Lung (tissue), 11 donors: ENCODE measurements at regions not wholly inside any gene's neighbourhood (a gene's known extent, or its start where the extent isn't known, plus 50 kb on each side); places are given as distances from the start of the nearest gene placed in this dataset.

Source experiments
- ATAC-seq: fragments of 200-7000 bp; cut with Tn5 transposase; one replicate; pipeline ENCODE4 v1.9.1; 2020; ENCODE audit warnings: moderate number of reproducible peaks; ENCODE audit not compliant: insufficient read depth, low FRiP score
- DNase-seq, 3 donors: peaks; one replicate each; pipeline ENCODE4 v3.0.0-alpha.2; 2013 to 2017
- H3K27ac ChIP-seq, 2 donors: one replicate each; pipeline ENCODE4 v1.5.1; 2013; ENCODE audit warnings: mild to moderate bottlenecking in 2 of 2, moderate library complexity in 2 of 2, control low read depth in 1 of 2, inconsistent platforms in 1 of 2, low read depth in 1 of 2, low read length in 1 of 2
- H3K27me3 ChIP-seq, 3 donors: one replicate each; pipeline ENCODE4 v1.5.1; 2013; ENCODE audit warnings: low read length in 2 of 3; ENCODE audit not compliant: control insufficient read depth in 3 of 3, insufficient read depth in 3 of 3
- H3K36me3 ChIP-seq, 4 donors: one replicate each; pipeline ENCODE4 v1.5.1; 2013; ENCODE audit warnings: low read length in 4 of 4, mild to moderate bottlenecking in 1 of 4, moderate library complexity in 1 of 4; ENCODE audit not compliant: control insufficient read depth in 4 of 4, insufficient read depth in 4 of 4
- H3K4me1 ChIP-seq, 5 donors: one replicate each; pipeline ENCODE4 v1.5.1; 2013; ENCODE audit warnings: low read length in 5 of 5, mild to moderate bottlenecking in 2 of 5, moderate library complexity in 1 of 5; ENCODE audit not compliant: control insufficient read depth in 5 of 5, insufficient read depth in 5 of 5
- H3K4me3 ChIP-seq: one replicate; pipeline ENCODE4 v1.5.1; 2013; ENCODE audit warnings: mild to moderate bottlenecking, control low read depth, moderate library complexity
- H3K9ac ChIP-seq, 2 donors: one replicate each; pipeline ENCODE4 v1.5.1; 2013; ENCODE audit warnings: low read length in 2 of 2, control low read depth in 1 of 2; ENCODE audit not compliant: insufficient read depth in 1 of 2
- H3K9me3 ChIP-seq, 4 donors: one replicate each; pipeline ENCODE4 v1.5.1; 2013; ENCODE audit warnings: low read length in 3 of 4, mild to moderate bottlenecking in 1 of 4, moderate library complexity in 1 of 4; ENCODE audit not compliant: control insufficient read depth in 4 of 4, insufficient read depth in 3 of 4
- WGBS, 2 donors: extraction: QIAGEN DNeasy Blood & Tissue Kit; methylation state at CpG; one replicate each; pipeline ENCODE4 v1.1.7; 2013; 5-methylcytosine and 5-hydroxymethylcytosine counted together
- TF ChIP-seq, protein P1 (sequence below): IDR thresholded peaks from 2 replicates; pipeline ENCODE4 v1.5.1; 2012; ENCODE audit warnings: mild to moderate bottlenecking; ENCODE audit errors: control extremely low read depth, extremely low read depth
- donor health status: control.
- donor health status: control.
- donor health status: Bipolar disorder and iron deficiency.
- donor health status: healthy.
- donor health status: DM: yes; HTN: yes; CAD: no.

DNA sequence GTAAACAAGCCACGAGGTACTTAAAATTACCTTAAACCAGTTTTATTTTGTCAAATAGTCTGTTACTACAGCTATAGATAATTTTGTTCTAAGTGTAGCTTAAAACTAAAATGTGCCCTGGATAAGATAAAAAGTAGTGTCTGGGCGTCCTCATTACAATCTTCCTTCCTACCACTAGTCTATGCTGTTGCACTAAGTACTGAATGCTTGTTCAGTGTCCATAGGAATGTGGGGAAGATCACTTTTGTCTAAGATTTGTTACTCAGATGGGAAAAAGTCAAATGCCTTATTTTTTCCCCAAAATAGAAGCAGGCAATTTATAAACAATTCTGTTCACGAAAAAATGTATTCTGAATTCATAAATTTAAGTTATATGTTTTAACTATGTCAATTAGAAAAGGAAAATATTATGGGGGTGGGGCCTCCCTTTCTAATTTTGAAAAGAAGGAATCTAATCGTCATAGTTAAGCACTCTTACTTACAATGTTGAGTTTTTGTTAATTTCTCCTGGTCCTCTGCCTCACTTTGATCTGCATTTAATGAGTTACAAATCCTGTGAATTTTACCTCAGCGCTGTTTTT, 140.4 kb upstream of the VRK2 start:
- Histone ChIP-seq H3K27me3 (no peaks in the 10 kb centered on the region), H3K4me1 (peaks cover 0 to 5% (median 0%) of the 10 kb centered on the region in 5 donors), H3K27ac (no peak overlapping the region), H3K36me3 (no peaks in the 10 kb centered on the region), H3K9me3 (no peaks in the 10 kb centered on the region), H3K9ac (no peak overlapping the region), H3K4me3 (no peak overlapping the region)
- ATAC-seq, result peak; percentile 82
- TF ChIP-seq, protein P1, sequence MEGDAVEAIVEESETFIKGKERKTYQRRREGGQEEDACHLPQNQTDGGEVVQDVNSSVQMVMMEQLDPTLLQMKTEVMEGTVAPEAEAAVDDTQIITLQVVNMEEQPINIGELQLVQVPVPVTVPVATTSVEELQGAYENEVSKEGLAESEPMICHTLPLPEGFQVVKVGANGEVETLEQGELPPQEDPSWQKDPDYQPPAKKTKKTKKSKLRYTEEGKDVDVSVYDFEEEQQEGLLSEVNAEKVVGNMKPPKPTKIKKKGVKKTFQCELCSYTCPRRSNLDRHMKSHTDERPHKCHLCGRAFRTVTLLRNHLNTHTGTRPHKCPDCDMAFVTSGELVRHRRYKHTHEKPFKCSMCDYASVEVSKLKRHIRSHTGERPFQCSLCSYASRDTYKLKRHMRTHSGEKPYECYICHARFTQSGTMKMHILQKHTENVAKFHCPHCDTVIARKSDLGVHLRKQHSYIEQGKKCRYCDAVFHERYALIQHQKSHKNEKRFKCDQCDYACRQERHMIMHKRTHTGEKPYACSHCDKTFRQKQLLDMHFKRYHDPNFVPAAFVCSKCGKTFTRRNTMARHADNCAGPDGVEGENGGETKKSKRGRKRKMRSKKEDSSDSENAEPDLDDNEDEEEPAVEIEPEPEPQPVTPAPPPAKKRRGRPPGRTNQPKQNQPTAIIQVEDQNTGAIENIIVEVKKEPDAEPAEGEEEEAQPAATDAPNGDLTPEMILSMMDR, result peak; percentile 65
- 32 to 33% methylated on average over 5 of the region's 5 CpGs for WGBS, 2 donors
- peak in 2 of 3 donors; percentile 62 to 69 for DNase-seq

DNA sequence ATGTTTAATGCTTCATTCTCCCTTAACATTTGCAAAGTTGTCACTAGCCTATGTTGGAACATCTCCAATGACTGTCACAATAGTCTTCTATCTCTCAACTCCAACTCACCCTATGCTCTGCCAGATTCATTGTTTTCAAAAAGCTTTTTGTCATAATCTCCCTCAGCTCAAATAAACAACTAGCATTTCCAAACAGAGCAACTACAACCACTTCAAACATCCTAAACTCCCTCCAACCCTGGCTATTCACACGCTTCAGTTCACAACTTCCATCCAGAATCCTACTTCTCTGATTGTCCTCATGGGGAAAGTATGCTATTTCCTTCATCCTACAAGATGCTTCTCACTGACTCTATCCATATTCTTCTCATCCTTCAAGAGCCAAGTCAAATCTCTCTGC, 139.2 kb upstream of the VRK2 start:
- ATAC-seq (no peak), DNase-seq (peak in 1 of 3 donors; percentile 24)
- WGBS, 2 donors, result 72% methylated on average over 1 of the region's 1 CpG

DNA sequence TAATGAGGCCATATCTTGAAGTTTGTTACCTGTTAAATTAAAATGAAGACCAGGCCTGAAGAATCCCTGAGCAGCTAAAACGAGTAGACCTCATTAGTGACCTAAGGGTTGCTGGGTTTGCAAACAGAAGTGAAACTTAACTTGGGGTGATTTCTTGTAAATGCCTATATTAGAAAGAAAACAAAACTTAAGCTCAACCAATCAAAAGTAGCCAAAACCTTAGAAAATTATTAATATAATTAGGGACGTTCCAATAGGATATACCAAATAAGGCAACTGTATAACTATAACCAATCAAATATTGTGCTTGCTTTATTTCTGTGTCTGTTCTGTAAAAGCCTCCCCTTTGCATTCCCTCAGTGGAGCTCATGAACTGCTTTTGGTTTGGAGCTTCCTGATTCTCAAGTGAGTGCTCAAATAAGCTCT, 137.9 kb upstream of the VRK2 start:
- H3K36me3 ChIP-seq, result no peaks in the 10 kb centered on the region
- H3K9ac ChIP-seq, result no peak overlapping the region
- ATAC-seq (no peak), DNase-seq (no peak)
- H3K4me1 ChIP-seq, result peaks cover 0 to 5% (median 0%) of the 10 kb centered on the region in 5 donors
- no peaks in the 10 kb centered on the region for H3K9me3 ChIP-seq
- H3K27ac ChIP-seq, result no peak overlapping the region
- 33 to 38% methylated on average over 2 of the region's 2 CpGs for WGBS, 2 donors
- no peaks in the 10 kb centered on the region for H3K27me3 ChIP-seq
- H3K4me3 ChIP-seq, result no peak overlapping the region
- TF ChIP-seq, protein P1, result no peak

More for the DNA sequence above, 139.2 kb upstream of the VRK2 start:
- Histone ChIP-seq H3K4me1 (peaks cover 0 to 5% (median 0%) of the 10 kb centered on the region in 5 donors), H3K27ac (no peak overlapping the region), H3K4me3 (no peak overlapping the region), H3K36me3 (no peaks in the 10 kb centered on the region), H3K27me3 (no peaks in the 10 kb centered on the region), H3K9me3 (no peaks in the 10 kb centered on the region), H3K9ac (no peak overlapping the region)
- TF ChIP-seq, protein P1, result no peak

DNA sequence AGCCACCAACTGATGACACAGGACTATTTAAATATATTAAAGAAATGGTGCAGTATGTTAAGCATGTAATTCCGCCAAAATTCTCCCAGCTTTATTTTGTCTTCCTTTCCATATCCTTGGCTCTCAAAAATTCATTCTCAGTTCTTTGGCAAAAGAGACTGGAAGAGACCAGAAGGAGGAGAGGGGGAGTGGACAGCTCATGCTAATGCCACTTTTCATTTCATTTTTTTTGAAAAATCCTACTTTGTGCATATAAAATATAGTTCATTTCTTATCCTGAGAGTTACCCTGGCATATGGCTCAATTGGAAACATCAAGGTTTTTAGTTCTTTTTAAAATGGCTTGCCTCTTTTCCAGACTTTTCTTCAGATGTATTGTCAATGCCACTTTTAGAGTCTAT, 128.5 kb upstream of the VRK2 start:
- Histone ChIP-seq H3K27ac (no peak overlapping the region), H3K4me1 (no peaks in the 10 kb centered on the region), H3K4me3 (no peak overlapping the region), H3K36me3 (no peaks in the 10 kb centered on the region), H3K9me3 (no peaks in the 10 kb centered on the region), H3K9ac (no peak overlapping the region), H3K27me3 (no peaks in the 10 kb centered on the region)
- TF ChIP-seq, protein P1, result no peak
- DNase-seq (no peak), ATAC-seq (no peak)
- WGBS, 2 donors, result 90 to 95% methylated on average over 1 of the region's 1 CpG
